Thoracic aorta (tissue), 2 donors: ENCODE measurements at regions not wholly inside any gene's neighbourhood (a gene's known extent, or its start where the extent isn't known, plus 50 kb on each side); places are given as distances from the start of the nearest gene placed in this dataset.

Experiments used
- ATAC-seq: fragments of 150-250 bp; one replicate; pipeline ENCODE4 v1.8.0; 2017; ENCODE audit warnings: low read depth; ENCODE audit not compliant: insufficient number of reproducible peaks, low FRiP score
- DNase-seq: peaks from one replicate; pipeline ENCODE4 v3.0.0-alpha.2; 2020; ENCODE audit warnings: low spot score
- H3K27ac ChIP-seq, 2 donors: fragments of 200-600 bp; sonication (generic); 1 replicate in 1 of 2; 2 replicates in 1 of 2; pipeline ENCODE4 v1.5.1; 2016; ENCODE audit warnings: mild to moderate bottlenecking in 2 of 2, moderate library complexity in 2 of 2
- H3K27me3 ChIP-seq: fragments of 200-600 bp; sonication (generic); replicated peaks from 2 replicates; pipeline ENCODE4 v1.6.0; 2016; ENCODE audit warnings: mild to moderate bottlenecking; ENCODE audit not compliant: insufficient read depth
- H3K36me3 ChIP-seq: fragments of 200-600 bp; sonication (generic); one replicate; pipeline ENCODE4 v1.5.1; 2016
- H3K4me1 ChIP-seq, 2 donors: fragments of 200-600 bp; sonication (generic); 1 replicate in 1 of 2; 2 replicates in 1 of 2; pipeline versions ENCODE4 v1.5.1 to v1.6.0; 2016; ENCODE audit warnings: low read depth in 2 of 2, mild to moderate bottlenecking in 1 of 2; ENCODE audit not compliant: control insufficient read depth in 1 of 2
- H3K4me3 ChIP-seq: fragments of 200-600 bp; sonication (generic); 2 replicates; pipeline ENCODE4 v1.5.1; 2016; ENCODE audit warnings: mild to moderate bottlenecking
- H3K9me3 ChIP-seq: fragments of 200-600 bp; sonication (generic); 2 replicates; pipeline ENCODE4 v1.5.1; 2016
- TF ChIP-seq, protein P1 (sequence below): fragments of 200-600 bp; sonication (generic); IDR thresholded peaks from one replicate; pipeline ENCODE4 v1.5.1; 2019; ENCODE audit warnings: antibody characterized with exemption

DNA sequence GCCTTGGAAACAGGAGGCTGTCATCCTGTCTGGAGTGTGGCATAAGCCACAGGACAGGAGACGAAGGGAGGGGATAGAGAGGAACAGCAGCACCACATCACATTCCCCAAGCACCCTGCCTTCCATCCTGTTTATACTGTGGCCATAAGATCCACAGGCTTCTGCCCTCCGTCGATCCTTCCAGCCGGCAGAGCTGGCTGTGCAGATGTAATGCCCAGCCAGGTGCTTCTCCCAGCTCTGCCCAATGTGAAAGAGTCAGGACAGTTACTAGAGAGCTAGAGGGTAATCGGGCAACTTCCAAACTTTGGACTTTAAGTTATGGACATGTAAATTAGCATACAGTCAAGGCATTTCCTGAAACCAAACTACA is 368.4 kb downstream of the SOX9 start:
- H3K4me3 ChIP-seq: no peak overlapping the region
- H3K4me1 ChIP-seq: no peaks in the 10 kb centered on the region
- TF ChIP-seq, protein P1, sequence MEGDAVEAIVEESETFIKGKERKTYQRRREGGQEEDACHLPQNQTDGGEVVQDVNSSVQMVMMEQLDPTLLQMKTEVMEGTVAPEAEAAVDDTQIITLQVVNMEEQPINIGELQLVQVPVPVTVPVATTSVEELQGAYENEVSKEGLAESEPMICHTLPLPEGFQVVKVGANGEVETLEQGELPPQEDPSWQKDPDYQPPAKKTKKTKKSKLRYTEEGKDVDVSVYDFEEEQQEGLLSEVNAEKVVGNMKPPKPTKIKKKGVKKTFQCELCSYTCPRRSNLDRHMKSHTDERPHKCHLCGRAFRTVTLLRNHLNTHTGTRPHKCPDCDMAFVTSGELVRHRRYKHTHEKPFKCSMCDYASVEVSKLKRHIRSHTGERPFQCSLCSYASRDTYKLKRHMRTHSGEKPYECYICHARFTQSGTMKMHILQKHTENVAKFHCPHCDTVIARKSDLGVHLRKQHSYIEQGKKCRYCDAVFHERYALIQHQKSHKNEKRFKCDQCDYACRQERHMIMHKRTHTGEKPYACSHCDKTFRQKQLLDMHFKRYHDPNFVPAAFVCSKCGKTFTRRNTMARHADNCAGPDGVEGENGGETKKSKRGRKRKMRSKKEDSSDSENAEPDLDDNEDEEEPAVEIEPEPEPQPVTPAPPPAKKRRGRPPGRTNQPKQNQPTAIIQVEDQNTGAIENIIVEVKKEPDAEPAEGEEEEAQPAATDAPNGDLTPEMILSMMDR: no peak
- no peak for DNase-seq
- no peaks in the 10 kb centered on the region for H3K36me3 ChIP-seq
- no peak overlapping the region for H3K27ac ChIP-seq
- no peak for ATAC-seq
- peaks cover 5% of the 10 kb centered on the region for H3K9me3 ChIP-seq
- no peaks in the 10 kb centered on the region for H3K27me3 ChIP-seq

DNA sequence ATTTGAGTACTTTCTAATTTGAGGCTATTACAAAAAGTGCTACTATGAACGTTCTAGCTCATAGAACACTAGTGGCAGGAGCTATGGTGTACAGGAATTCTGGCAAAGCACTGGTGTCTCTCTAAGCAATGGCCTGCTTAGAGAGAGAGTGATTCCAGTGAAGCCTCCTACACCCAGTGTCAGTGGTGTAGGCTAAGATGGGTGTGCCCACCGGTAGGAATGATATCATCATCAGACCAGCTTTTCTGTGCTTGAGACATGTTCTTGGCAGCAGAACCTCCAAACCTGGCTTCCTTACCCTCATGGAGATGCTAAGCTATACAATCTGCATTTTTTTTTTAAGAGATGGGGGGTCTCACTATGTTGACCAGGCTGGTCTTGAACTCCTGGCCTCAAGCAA is 370.3 kb downstream of the SOX9 start:
- peaks cover 5% of the 10 kb centered on the region for H3K9me3 ChIP-seq
- no peaks in the 10 kb centered on the region for H3K4me1 ChIP-seq
- ATAC-seq (no peak), DNase-seq (no peak)
- TF ChIP-seq, protein P1: no peak
- H3K27ac ChIP-seq: no peak overlapping the region
- H3K36me3 ChIP-seq: no peaks in the 10 kb centered on the region
- no peaks in the 10 kb centered on the region for H3K27me3 ChIP-seq
- no peak overlapping the region for H3K4me3 ChIP-seq

DNA sequence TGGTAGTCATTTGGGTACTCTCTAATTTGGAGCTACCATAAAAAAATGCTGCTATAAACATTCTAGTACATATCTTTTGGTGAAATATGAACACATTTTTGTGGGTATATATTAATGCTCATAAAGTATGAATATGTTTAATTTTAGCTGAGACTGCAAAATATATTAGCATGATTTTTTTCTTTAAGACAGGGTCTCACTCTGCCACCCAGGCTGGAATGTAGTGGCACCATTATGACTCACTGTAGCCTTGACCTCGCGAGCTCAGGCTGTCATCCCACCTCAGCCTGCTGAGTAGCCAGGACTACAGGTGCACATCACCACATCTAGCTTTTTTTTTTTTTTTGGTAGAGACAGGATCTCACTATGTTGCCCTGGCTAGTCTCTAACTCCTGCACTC is 371.7 kb downstream of the SOX9 start:
- DNase-seq (no peak), ATAC-seq (no peak)
- TF ChIP-seq, protein P1: no peak
- H3K27ac ChIP-seq: no peak overlapping the region
- H3K4me3 ChIP-seq: no peak overlapping the region
- H3K27me3 ChIP-seq: no peaks in the 10 kb centered on the region
- H3K4me1 ChIP-seq: no peaks in the 10 kb centered on the region
- H3K9me3 ChIP-seq: peaks cover 5% of the 10 kb centered on the region
- no peaks in the 10 kb centered on the region for H3K36me3 ChIP-seq

GRCh38 chr17:72492941-72493340 is 372.1 kb downstream of the SOX9 start:
- DNase-seq: no peak
- Histone ChIP-seq H3K9me3 (peaks cover 5% of the 10 kb centered on the region), H3K4me1 (no peaks in the 10 kb centered on the region), H3K27ac (no peak overlapping the region), H3K27me3 (no peaks in the 10 kb centered on the region), H3K36me3 (no peaks in the 10 kb centered on the region), H3K4me3 (no peak overlapping the region)
- no peak for ATAC-seq
- TF ChIP-seq, protein P1: no peak

GRCh38 chr17:72494566-72494965 is 373.7 kb downstream of the SOX9 start:
- no peaks in the 10 kb centered on the region for H3K27me3 ChIP-seq
- H3K9me3 ChIP-seq: peaks cover 5% of the 10 kb centered on the region
- ATAC-seq (no peak), DNase-seq (no peak)
- TF ChIP-seq, protein P1: no peak
- H3K4me3 ChIP-seq: no peak overlapping the region
- no peak overlapping the region for H3K27ac ChIP-seq
- no peaks in the 10 kb centered on the region for H3K4me1 ChIP-seq
- no peaks in the 10 kb centered on the region for H3K36me3 ChIP-seq
